Suprapubic skin (tissue), 3 donors: ENCODE measurements at regions not wholly inside any gene's neighbourhood (a gene's known extent, or its start where the extent isn't known, plus 50 kb on each side); places are given as distances from the start of the nearest gene placed in this dataset.

Experiments
- CTCF ChIP-seq, 2 donors: fragments of 200-600 bp in 1 of 2; fragments of 450-650 bp in 1 of 2; sonication (generic) in 1 of 2; IDR thresholded peaks; one replicate each; pipeline ENCODE4 v1.5.1; 2016 to 2019; ENCODE audit warnings: antibody characterized with exemption in 2 of 2, mild to moderate bottlenecking in 1 of 2, moderate library complexity in 1 of 2
- POLR2AphosphoS5 ChIP-seq, 3 donors: sonication (generic); formaldehyde crosslinking; IDR thresholded peaks; one replicate each; pipeline ENCODE4 v1.6.1; 2017; ENCODE audit warnings: antibody characterized with exemption in 3 of 3

GRCh38 chr16:77592021-77592420 is 130.3 kb upstream of the NUDT7 start:
- TF ChIP-seq CTCF (IDR thresholded peaks at IDR 0.05) (no peak), POLR2AphosphoS5 (IDR thresholded peaks at IDR 0.05) (no peak)
